Testis (tissue), 2 donors: ENCODE measurements at regions not wholly inside any gene's neighbourhood (a gene's known extent, or its start where the extent isn't known, plus 50 kb on each side); places are given as distances from the start of the nearest gene placed in this dataset.

Source experiments
- POLR2A ChIP-seq: fragments of 450-650 bp; IDR thresholded peaks from one replicate; pipeline ENCODE4 v1.6.1; 2017; ENCODE audit warnings: antibody characterized with exemption, mild to moderate bottlenecking, moderate library complexity
- TF ChIP-seq, protein P1 (sequence below), 3 experiments: fragments of 450-650 bp in 2 of 3; fragments of 200-600 bp in 1 of 3; sonication (generic) in 1 of 3; IDR thresholded peaks; one replicate each; pipeline ENCODE4 v1.5.1; 2016 to 2019; ENCODE audit warnings: antibody characterized with exemption in 3 of 3, mild to moderate bottlenecking in 2 of 3, moderate library complexity in 1 of 3

DNA sequence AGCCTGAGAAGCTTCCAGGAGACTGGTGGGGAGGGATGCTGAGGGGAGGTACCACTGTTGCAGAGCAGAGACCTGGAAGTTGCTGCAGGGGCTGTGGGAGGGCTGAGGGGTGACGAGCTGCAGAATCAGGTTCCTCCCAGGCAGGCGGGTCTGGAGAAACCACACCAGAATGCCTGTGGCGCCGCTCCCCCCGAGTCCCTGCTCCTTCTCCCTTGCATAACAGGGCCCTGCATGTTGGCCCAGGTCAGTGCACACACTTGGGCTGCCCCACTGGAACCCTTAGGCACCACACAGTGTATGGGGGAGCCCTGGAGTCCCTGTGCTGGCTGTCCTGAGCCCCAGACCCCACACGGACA lies 60.4 kb downstream of the ARL4C start:
- TF ChIP-seq, protein P1, sequence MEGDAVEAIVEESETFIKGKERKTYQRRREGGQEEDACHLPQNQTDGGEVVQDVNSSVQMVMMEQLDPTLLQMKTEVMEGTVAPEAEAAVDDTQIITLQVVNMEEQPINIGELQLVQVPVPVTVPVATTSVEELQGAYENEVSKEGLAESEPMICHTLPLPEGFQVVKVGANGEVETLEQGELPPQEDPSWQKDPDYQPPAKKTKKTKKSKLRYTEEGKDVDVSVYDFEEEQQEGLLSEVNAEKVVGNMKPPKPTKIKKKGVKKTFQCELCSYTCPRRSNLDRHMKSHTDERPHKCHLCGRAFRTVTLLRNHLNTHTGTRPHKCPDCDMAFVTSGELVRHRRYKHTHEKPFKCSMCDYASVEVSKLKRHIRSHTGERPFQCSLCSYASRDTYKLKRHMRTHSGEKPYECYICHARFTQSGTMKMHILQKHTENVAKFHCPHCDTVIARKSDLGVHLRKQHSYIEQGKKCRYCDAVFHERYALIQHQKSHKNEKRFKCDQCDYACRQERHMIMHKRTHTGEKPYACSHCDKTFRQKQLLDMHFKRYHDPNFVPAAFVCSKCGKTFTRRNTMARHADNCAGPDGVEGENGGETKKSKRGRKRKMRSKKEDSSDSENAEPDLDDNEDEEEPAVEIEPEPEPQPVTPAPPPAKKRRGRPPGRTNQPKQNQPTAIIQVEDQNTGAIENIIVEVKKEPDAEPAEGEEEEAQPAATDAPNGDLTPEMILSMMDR (IDR thresholded peaks at IDR 0.05): no peak
- TF ChIP-seq POLR2A: no peak
